GM12865 (cell line): ENCODE measurements at regions not wholly inside any gene's neighbourhood (a gene's known extent, or its start where the extent isn't known, plus 50 kb on each side); places are given as distances from the start of the nearest gene placed in this dataset.

ENCODE experiments used
- DNase-seq: peaks from one replicate; pipeline ENCODE4 v3.0.0; 2010; ENCODE audit warnings: low read depth
- H3K4me3 ChIP-seq: 2 replicates; pipeline ENCODE4 v1.5.1; 2011; ENCODE audit warnings: mild to moderate bottlenecking, low read depth, low read length, control low read depth
- CTCF ChIP-seq: IDR thresholded peaks from 2 replicates; pipeline ENCODE4 v1.5.1; 2011; ENCODE audit warnings: low read length, control low read depth, low read depth, inconsistent platforms; ENCODE audit not compliant: insufficient read depth; ENCODE audit errors: missing control alignments

- no peak for DNase-seq
- no peak overlapping the region for H3K4me3 ChIP-seq
- no peak for TF ChIP-seq CTCF
These were observed 186.0 kb upstream of the SHH start for GRCh38 chr7:155998328-155998691.

GRCh38 chr7:155997431-155998327 is 185.4 kb upstream of the SHH start:
- TF ChIP-seq CTCF = no peak
- DNase-seq = no peak
- H3K4me3 ChIP-seq = no peak overlapping the region

- DNase-seq = no peak
- H3K4me3 ChIP-seq = no peak overlapping the region
- TF ChIP-seq CTCF = no peak
These were observed 184.5 kb upstream of the SHH start for GRCh38 chr7:155996718-155997280.

GRCh38 chr7:155995183-155995612 is 182.9 kb upstream of the SHH start:
- TF ChIP-seq CTCF = no peak

GRCh38 chr7:155994279-155994811 is 182.1 kb upstream of the SHH start:
- DNase-seq = no peak
- TF ChIP-seq CTCF = no peak
- no peak overlapping the region for H3K4me3 ChIP-seq

More at GRCh38 chr7:155995183-155995612, 182.9 kb upstream of the SHH start:
- no peak overlapping the region for H3K4me3 ChIP-seq
- no peak for DNase-seq

- H3K4me3 ChIP-seq = no peak overlapping the region
- DNase-seq = no peak
- TF ChIP-seq CTCF = no peak
These were observed 181.4 kb upstream of the SHH start for GRCh38 chr7:155993420-155994278.
